COLO829 (cell line): ENCODE measurements at regions not wholly inside any gene's neighbourhood (a gene's known extent, or its start where the extent isn't known, plus 50 kb on each side); places are given as distances from the start of the nearest gene placed in this dataset.

ENCODE experiments used
- DNase-seq: peaks from one replicate; pipeline ENCODE4 v3.0.0; 2012; ENCODE audit warnings: low spot score

DNA sequence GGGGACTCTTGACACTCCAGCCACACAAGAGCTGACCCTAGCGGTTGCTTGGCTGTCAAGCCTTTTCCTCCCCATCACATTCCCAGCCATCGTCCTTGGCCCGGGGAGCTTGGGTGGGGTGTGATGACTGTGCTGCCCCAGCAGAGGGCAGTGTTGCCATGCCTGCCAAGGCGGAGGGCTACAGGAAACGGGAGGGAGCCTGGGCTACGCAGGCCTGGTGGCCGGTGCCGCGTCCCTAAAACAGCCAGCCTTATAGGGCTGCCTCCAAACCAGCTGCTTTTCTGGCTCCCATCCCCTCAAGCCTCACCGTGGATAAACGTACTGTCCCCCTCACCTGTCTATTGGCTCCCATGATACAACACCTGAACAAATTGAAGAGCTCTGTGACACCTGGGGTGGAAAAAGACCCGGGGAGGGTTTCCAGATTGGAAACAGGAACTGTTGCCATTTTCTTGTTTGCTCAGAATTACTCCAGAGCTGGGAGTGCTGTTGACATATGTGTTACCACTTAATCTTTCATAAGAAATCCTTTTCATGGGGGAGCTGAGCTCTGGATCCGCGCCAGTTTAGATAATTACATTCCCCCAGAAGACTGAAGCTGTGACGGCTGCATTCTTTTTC is 72.8 kb upstream of the ASTN2 start:
- peak; percentile 60 for DNase-seq

DNA sequence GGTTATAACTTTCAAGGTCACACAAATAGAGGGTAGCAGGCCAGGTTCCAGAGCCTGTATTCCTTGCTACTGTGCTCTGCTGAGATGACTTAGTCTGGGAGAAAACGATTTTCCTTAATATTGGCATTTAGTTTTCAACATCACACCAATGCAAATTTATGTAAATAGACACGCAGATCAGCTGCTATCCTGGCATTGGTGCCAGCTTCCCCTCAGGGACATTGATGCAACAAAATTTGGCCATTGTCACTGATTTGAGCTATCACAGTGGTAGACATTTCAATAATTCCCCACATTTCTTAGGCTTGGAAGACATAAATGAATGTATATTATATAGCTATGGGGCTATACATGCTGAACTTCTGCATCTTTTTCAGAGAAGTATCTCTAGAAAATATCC is 71.6 kb upstream of the ASTN2 start:
- DNase-seq: no peak

DNA sequence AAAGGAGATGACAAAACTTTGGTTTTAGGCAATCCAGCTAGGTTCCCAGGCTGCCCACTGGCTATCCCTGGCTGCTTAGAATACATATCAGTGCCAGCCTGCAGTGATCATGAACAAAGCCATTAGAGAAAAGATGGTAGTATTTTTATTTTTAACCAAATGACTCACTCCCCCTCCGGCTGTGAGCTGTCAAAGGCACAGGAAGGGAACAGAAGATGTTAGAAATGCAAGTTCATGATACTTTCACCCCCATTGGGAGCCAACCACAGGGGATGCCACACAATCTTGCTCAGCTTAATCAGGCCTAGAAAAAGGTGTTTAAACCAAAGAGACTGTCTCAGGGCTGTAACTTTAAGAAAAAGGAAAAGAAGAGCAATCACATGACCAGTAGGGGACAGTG is 70.3 kb upstream of the ASTN2 start:
- DNase-seq: peak; percentile 59

DNA sequence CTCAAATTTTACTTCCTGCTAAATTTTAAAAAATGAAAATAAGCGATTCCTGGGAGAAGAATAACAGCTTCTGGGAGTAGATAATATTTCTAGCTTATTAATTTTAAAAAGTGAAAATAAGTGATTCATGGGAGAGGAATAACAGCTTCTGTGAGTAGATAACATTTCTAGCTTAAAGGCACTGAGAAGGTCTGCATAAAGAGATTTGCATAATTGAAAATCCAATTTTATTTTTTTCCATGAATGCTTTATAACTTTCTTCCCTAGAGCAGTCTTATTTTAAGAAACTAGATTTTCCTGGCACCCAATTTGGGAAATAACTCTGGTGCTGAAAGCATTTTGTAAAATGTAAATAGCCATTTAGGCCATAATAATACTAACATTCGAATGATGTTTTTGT is 65.9 kb upstream of the ASTN2 start:
- DNase-seq: no peak

DNA sequence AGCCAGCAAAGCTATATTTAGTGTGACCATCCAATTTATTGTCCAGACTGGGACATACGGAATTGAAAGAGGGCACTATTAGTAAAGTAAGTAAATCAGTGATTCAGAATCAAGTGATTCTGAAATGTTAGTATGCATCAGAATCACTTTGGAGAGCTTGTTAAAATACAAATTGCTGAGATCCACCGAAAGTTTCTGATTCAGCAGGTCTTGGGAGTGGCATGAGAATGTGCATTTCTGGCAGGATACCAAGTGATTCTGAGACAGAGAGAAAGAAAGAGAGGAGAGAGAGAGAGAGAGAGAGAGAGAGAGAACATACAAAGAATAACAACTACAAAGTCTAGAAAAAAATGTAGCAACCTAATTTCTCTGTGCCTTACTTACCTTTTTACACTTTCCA is 65.4 kb upstream of the ASTN2 start:
- DNase-seq: no peak

DNA sequence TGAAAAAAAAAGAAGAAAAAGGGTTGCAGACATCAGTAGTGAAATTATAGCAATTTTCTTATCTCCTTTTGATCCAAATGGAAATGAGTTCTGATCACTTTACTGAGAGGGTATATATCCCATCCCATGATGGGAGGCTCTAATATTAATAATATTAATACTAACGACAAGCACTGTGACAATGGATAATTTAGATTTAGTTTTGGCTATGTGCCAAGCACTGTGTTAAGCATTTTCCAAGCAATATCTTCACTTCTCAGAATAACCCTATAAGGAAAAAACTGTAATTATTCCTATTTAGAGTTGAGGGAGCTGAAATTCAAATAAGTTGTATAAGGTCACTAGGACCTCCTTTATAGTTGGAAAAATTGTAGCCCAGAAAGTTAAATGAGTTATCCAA is 58.4 kb upstream of the ASTN2 start:
- no peak for DNase-seq

DNA sequence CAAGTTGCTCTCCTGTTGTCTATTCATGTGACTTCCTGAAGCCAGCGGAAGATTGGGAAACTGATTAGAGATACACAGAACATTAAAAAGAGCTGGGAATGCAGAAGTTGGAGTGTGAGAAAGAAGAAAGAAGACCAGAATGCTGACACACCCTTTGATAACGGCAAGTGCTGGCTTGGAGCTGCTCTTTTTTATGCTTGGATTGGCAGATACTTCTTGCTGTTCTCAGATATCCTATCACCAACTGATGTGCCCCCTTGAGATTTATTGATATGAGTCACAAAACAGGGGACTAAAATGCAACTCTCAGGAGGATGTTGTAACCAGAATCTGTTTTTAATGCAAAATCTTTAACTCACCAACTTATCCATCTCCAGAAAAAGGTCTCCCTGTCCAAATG is 56.0 kb upstream of the ASTN2 start:
- DNase-seq: no peak

DNA sequence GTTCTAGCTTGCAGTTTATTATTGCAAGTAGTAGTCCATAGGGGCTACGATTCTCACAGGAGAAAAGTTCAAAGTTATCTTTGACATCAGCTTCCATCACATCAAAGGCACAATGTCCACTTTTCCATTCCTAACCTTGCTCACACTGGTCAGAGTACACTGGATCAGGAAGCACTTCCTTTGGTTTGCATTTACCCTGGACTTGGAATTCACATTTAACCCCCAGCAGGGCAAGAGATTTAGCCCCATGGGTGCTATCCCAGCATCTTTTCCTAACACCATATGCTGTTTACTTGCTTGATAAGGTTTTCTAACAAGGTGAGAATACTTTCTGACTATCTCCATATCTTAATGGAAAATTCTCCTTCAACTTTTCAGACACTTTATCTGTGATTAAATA is 55.6 kb upstream of the ASTN2 start:
- DNase-seq: no peak

DNA sequence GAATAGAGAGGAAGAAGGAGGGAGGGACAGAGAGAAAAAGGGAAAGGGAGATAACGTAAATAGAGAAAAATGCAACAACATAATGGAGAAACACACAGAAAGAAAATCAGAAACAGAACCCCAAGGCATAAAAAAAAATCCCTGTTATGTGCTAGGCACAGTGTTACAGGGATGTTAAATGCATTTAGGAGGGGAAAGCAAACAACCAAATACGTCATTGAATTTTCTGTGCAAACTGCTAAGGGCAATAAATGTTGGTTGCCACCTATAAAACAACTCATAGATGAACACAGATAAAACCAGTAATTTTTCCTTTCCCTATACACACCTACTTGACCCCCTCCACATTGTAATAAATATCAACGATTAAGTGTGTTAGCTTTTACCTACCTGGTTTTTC is 51.3 kb upstream of the ASTN2 start:
- DNase-seq: no peak

DNA sequence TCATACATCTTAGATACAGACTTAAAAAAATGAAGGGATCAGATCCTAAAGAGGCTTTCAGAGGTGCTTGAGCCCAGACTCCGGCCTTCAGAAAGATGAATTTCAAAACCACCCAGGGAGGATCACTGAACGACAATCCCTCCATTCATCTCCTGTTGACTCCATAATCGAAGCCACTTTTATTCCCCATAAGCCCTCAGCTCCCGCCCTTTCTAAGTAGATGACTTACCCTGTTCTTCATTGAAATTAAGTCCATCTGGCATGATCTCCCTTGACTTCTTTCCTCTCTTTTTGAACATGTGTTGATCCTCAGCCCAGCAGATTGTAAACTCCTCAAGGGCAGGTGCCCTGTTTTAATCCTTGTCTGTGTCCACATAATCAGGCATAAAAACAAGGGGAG is 50.8 kb upstream of the ASTN2 start:
- DNase-seq: no peak

DNA sequence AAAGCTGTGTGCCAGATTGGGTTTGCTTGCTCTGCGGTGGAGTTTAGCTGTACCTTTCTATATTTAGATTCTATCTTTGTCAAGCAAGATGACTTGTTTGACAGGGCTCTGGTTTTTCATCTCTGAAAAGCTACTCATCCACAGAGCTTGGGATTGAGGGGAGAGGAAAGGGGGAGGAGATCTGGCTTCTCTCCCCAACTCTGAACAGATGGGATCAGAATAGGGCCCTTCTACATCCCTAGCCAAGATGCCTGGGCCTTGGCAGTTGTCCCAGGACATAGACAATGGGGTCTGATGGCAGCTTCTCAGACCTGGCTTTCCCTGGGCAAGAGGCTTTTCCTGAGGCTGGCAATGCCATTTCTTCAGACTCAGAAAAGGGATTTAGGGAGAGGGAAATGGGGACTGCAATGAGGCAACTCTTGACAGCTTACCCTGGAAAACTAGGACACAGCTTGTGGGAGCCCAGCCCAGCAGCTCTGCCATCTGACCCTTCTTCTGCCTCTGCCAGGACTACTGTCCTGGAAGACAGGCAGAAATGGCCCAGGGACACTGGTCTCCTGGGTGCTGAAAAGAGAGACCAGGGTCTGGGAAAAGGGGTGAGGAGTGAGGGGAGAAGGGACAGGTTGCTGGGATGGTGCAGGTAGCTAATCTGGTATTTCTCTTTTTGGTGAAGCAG is 50.2 kb upstream of the ASTN2 start:
- DNase-seq: no peak
